GM21423 (cell line): ENCODE measurements at regions not wholly inside any gene's neighbourhood (a gene's known extent, or its start where the extent isn't known, plus 50 kb on each side); places are given as distances from the start of the nearest gene placed in this dataset.
"Not testable (repeated sequence)": the region's sequence is repeated elsewhere in the genome, so short reads cannot be mapped to it uniquely, and the experiment has no call there.

Experiments
- ATAC-seq: cut with Tn5 transposase; IDR thresholded peaks from one replicate; pipeline ENCODE4 v1.9.1; 2021; ENCODE audit warnings: mild to moderate bottlenecking, moderate library complexity; ENCODE audit not compliant: unreplicated experiment

DNA sequence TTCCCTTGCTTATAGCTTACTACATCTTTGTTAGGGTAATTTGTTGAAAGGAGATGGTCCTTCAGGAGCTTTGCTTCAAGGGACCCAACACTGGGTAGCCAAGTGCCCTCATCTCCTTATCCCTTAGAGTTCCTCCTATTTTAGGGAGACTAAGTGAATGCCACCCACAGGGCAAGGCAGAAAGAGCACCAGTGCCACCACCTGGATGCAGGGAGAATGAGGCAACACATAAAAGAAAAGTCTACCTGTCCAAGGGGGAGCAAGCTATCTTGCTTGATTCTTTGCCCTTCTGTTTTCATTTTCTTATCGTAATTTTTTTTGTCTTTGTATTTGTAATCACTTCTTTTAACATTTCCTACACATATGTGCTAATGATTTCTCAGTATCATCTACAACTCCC, 205.5 kb downstream of the NPR3 start:
- ATAC-seq: no peak

GRCh38 chr5:32928761-32929160, 217.6 kb downstream of the NPR3 start:
- ATAC-seq: no peak

GRCh38 chr5:32931438-32931837, 220.3 kb downstream of the NPR3 start:
- not testable (repeated sequence) for ATAC-seq

- no peak for ATAC-seq
These were observed 221.3 kb downstream of the NPR3 start for GRCh38 chr5:32932241-32932935.

- no peak for ATAC-seq
These were observed 222.6 kb downstream of the NPR3 start for GRCh38 chr5:32933692-32934091.

- no peak for ATAC-seq
These were observed 223.4 kb downstream of the NPR3 start for GRCh38 chr5:32934529-32934928.

- no peak for ATAC-seq
These were observed 224.2 kb downstream of the NPR3 start for GRCh38 chr5:32935283-32935682.

- ATAC-seq: no peak
These were observed 225.2 kb downstream of the NPR3 start for GRCh38 chr5:32936329-32936728.

GRCh38 chr5:32942225-32942989, 231.3 kb downstream of the NPR3 start:
- ATAC-seq: no peak

DNA sequence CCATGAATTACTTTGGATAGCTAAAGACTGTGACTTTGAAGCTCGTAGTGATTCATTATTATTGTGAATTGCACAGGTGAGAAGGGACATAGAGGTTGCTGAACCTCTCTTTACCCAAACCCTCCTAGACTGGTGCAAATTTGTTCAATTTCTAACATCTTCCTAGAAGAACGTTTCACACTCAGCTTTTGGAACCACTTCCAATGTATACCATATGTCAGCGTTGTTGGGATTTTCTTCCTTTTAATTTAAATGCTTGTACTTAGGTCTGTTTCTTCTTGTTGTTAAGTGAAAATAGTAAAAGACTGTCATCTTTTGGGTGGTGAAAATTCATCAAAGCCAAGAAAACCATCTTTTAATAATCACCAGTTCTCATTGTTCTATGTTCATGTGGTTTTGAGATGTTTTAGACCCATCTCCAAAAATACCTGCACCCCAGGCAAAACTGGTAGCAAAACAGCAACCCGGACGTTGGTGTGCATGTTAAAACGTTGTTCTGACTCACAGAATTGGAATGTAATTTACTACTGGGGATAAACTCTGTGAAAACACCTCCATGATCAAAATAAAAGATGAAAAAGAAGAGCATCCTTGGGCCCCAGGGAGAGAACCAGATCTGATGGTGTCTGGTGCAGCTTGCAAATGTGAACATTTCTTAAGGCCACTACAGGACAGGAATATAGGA, 238.3 kb downstream of the NPR3 start:
- no peak for ATAC-seq

- no peak for ATAC-seq
These were observed 239.9 kb downstream of the NPR3 start for GRCh38 chr5:32951003-32951402.

GRCh38 chr5:32951878-32952277, 240.8 kb downstream of the NPR3 start:
- no peak for ATAC-seq

DNA sequence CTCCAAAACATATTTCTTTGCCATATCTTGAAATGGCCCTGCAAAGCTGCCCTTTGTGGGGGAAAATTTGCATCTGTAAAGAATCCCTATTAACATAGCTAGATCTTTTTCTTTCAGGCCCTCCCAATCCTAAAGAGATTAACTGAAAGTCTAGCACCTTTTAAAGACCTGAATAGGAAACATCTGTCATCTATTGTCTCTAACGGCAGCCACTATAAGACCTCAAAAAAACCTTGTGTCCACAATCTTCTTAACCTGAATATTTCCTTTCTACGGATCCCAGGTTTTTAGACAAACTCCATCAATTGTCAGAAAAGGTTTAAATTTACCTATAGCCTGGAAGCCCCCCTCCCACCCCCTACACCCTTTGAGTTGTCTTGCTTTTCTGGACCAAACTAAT, 241.3 kb downstream of the NPR3 start:
- ATAC-seq: not testable (repeated sequence)

DNA sequence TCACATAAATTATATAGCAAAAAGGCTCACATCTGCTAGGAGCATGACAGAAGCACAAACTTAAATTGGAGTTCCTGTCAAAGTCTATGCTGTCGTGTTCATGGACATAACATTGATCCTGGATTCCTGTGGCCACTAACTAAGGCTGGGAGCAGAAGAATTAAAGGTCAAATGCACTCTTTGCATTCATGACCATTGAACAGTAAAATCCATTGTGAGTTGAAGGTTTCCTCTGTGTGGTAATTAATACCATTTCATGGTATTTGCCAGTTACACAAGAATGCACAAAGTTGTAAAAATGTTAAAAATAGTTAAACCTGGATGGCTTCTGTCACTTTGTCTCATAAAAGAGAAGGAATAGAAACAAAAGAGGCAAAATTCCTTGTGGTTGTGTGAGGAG, 242.6 kb downstream of the NPR3 start:
- no peak for ATAC-seq

GRCh38 chr5:32955814-32956213, 244.7 kb downstream of the NPR3 start:
- no peak for ATAC-seq

GRCh38 chr5:32960340-32961058, 249.4 kb downstream of the NPR3 start:
- ATAC-seq: no peak

DNA sequence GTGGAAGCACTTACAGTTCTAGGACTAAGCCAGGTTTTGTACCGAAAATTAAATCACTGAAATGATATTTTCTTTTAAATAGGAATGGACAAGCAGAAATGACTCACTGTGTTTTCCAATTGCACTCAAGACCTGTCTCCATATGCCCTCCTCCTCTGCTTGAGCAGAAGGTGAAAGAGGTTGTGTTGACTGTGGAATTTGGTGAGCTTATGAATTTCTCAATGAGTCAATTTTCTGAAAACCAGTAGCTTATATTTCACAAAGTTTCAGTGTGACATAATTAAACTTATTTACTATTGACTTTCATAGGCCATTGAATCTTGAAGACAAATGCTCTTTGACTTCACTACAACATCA, 249.9 kb downstream of the NPR3 start:
- ATAC-seq: no peak

- no peak for ATAC-seq
These were observed 253.1 kb downstream of the NPR3 start for GRCh38 chr5:32964261-32964660.

DNA sequence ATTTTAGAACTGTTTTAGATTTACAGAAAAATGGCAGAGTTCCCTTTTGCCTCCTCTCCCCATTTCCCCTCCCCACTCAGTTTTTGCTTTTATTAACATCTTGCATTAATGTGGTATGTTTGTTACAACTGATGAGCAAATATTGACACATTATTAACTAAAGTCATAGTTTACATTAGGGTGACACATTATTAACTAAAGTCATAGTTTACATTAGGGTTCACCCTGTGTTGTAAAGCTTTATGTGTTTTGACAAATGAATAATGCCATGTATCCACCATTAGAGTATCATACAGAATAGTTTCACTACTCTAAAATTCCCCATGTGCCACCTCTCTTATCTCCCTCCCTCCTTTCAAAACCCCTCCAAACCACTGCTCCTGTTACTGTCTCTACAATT, 262.5 kb downstream of the NPR3 start:
- no peak for ATAC-seq

DNA sequence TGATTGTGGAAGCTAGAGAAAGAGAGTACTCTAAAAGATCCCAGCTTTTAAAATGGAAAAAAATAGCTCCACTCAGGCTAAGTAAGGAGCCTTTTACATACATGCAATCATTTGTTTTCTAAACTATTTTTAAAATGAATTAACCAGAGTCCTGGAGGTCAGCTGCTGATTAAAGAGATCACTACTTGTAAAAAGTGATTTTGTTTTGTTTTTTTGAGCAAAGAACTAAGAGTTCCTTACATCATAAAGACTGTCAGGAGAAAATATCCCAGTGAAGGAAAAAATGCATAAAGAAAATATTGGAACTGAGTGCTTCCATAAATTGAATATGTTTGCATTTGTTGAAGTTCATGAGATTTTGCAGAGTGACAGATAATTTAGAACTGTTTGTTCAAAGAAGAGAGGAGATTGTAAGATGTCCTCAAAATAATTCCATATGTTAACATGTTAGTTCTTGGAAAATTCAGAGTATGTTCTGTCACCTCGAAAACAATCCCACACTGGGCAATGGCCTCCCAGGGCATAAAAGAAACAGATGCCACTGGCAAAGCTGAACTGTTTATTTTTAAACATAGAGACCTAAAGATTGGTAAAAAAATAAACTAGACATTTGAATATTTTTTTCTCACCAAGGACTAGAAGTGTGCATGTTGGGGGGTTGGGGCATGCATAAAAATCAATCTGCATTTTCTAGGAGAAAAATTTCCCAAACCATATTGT, 264.7 kb downstream of the NPR3 start:
- ATAC-seq: no peak

GRCh38 chr5:32981061-32981460, 269.9 kb downstream of the NPR3 start:
- ATAC-seq: no peak
